ENCODE measurements at regions not wholly inside any gene's neighbourhood (a gene's known extent, or its start where the extent isn't known, plus 50 kb on each side); places are given as distances from the start of the nearest gene placed in this dataset.

GRCh38 chr14:99117671-99118045 lies 154.3 kb downstream of the BCL11B start:
- TF ChIP-seq POLR2A (IDR thresholded peaks at IDR 0.05; ENCODE audit: extremely low read depth, insufficient read length) (no peak), CTCF (IDR thresholded peaks at IDR 0.05; ENCODE audit: low read depth, low read length) (no peak)

Measured in NB4 (cell line).